Right lobe of liver (tissue), 6 donors: ENCODE measurements at regions not wholly inside any gene's neighbourhood (a gene's known extent, or its start where the extent isn't known, plus 50 kb on each side); places are given as distances from the start of the nearest gene placed in this dataset.
A peak's percentile ranks its signal among the peaks of the same experiment; 100 is the strongest.

Experiments
- ATAC-seq, 4 donors: fragments of 200-7000 bp; cut with Tn5 transposase; one replicate each; pipeline ENCODE4 v1.9.1; 2020; ENCODE audit warnings: mild to moderate bottlenecking in 4 of 4, moderate library complexity in 4 of 4
- DNase-seq, 3 donors: peaks; one replicate each; pipeline ENCODE4 v3.0.0-alpha.2; 2020
- H3K27ac ChIP-seq, 3 donors: fragments of 200-600 bp; one replicate each; pipeline ENCODE4 v1.8.0; 2022
- H3K27me3 ChIP-seq, 2 donors: fragments of 200-600 bp; one replicate each; pipeline ENCODE4 v1.8.0; 2022
- H3K36me3 ChIP-seq, 4 donors: fragments of 200-600 bp; sonication (generic) in 1 of 4; one replicate each; pipeline versions ENCODE4 v1.5.1 to v1.8.0; 2017 to 2022; ENCODE audit warnings: control low read depth in 1 of 4
- H3K4me1 ChIP-seq, 4 donors: fragments of 200-600 bp; sonication (generic) in 1 of 4; one replicate each; pipeline versions ENCODE4 v1.5.1 to v1.8.0; 2017 to 2022; ENCODE audit warnings: control low read depth in 1 of 4
- H3K4me3 ChIP-seq, 3 donors: fragments of 200-600 bp; one replicate each; pipeline ENCODE4 v1.8.0; 2022
- H3K9me3 ChIP-seq, 4 donors: fragments of 200-600 bp; sonication (generic) in 1 of 4; one replicate each; pipeline versions ENCODE4 v1.5.1 to v1.8.0; 2017 to 2022; ENCODE audit warnings: control low read depth in 1 of 4
- POLR2A ChIP-seq: fragments of 450-650 bp; IDR thresholded peaks from one replicate; pipeline ENCODE4 v1.6.1; 2017; ENCODE audit warnings: antibody characterized with exemption, mild to moderate bottlenecking
- WGBS: methylation state at CpG from one replicate; pipeline ENCODE4 v1.1.6; 2018; ENCODE audit warnings: low coverage, low lambda C conversion rate; ENCODE audit not compliant: insufficient coverage; ENCODE audit errors: missing lambda C conversion rate; 5-methylcytosine and 5-hydroxymethylcytosine counted together
- intact Hi-C, 2 donors: fragments of 100-400 bp; cut with DNase I; formaldehyde crosslinking; loops; one replicate each; pipeline versions ENCODE4 v1.11.2 to v1.14.1; 2022
- TF ChIP-seq, protein P1 (sequence below), 4 donors: fragments of 200-600 bp in 3 of 4; fragments of 450-650 bp in 1 of 4; IDR thresholded peaks; one replicate each; pipeline versions ENCODE4 v1.5.1 to v1.8.0; 2016 to 2022; ENCODE audit warnings: antibody characterized with exemption in 4 of 4, mild to moderate bottlenecking in 2 of 4
- donor health status: DM: no; HTN: yes; CAD: no.
- donor health status: DM: no; HTN: no; CAD: no.
- donor health status: DM: no; HTN: no; CAD: no.
- donor health status: DM: no; HTN: yes; CAD: no.
- donor health status: DM: no; HTN: yes; CAD: no.

DNA sequence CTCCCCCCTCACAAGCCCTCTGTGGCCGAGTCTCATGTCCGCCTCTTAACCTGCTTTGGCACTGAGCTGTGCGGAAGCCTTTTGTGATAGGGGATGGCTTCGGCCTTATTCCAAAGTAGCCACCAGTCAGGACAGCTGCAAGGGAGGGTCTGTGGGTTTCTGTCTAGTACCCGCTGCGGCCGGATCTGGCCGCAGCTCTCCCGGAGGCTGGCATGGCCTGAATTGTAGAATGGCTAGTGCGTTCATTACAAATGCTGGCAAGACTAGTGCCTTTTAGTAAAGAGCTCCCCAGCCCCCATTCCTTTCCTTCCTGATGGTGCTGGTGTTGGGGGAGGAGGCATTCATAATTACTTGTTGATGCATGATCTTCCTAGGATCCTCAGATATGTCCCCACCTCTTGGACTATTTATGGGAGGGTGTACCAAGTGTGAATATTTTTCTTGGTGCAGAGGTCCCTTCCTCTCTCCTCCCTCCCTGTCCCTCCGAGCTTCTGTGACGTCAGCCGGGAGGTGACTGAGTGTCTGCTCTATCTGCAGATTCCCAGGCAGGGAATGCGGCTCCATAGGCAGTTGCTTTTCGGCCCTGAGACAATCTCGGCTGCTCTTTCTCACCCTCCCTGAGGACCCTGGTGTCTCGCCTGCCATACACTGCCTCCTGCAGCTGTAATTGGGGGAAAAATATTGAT is 108.7 kb upstream of the E2F8 start:
- no peak overlapping the region for H3K27ac ChIP-seq
- H3K36me3 ChIP-seq, result no peaks in the 10 kb centered on the region
- H3K27me3 ChIP-seq, result no peaks in the 10 kb centered on the region
- no peaks in the 10 kb centered on the region for H3K9me3 ChIP-seq
- 57% methylated on average over 17 of the region's 17 CpGs for WGBS
- no peak for ATAC-seq
- H3K4me3 ChIP-seq, result no peak overlapping the region
- intact Hi-C loops, result no loop called here
- H3K4me1 ChIP-seq, result peaks cover 0 to 25% (median 5%) of the 10 kb centered on the region in 4 donors
- no peak for DNase-seq
- TF ChIP-seq, protein P1, sequence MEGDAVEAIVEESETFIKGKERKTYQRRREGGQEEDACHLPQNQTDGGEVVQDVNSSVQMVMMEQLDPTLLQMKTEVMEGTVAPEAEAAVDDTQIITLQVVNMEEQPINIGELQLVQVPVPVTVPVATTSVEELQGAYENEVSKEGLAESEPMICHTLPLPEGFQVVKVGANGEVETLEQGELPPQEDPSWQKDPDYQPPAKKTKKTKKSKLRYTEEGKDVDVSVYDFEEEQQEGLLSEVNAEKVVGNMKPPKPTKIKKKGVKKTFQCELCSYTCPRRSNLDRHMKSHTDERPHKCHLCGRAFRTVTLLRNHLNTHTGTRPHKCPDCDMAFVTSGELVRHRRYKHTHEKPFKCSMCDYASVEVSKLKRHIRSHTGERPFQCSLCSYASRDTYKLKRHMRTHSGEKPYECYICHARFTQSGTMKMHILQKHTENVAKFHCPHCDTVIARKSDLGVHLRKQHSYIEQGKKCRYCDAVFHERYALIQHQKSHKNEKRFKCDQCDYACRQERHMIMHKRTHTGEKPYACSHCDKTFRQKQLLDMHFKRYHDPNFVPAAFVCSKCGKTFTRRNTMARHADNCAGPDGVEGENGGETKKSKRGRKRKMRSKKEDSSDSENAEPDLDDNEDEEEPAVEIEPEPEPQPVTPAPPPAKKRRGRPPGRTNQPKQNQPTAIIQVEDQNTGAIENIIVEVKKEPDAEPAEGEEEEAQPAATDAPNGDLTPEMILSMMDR (IDR thresholded peaks at IDR 0.05), result no peak
- TF ChIP-seq POLR2A, result no peak

DNA sequence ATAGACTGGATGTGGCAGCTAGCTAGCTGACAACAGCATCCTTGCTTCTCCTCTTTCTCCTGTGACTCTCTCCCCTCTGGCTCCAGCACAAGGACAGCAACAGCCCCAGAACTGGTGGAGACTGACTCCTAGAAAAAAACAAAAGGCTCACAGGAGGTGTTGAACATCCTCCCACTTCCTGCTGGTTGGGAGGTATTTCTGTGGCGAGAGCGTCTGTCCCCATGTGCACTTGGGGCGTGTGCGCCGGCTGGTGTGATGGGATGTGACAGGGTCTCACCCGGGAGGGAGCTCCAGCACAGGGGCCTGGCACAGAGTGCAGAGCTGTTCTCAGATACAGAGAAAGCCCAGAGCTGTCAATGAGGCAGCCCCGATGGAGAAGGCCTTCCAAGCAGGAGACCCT is 107.2 kb upstream of the E2F8 start:
- Histone ChIP-seq H3K27me3 (no peaks in the 10 kb centered on the region), H3K4me1 (peaks cover 0 to 25% (median 5%) of the 10 kb centered on the region in 4 donors), H3K9me3 (no peaks in the 10 kb centered on the region), H3K27ac (no peak overlapping the region), H3K4me3 (no peak overlapping the region), H3K36me3 (no peaks in the 10 kb centered on the region)
- ATAC-seq (no peak), DNase-seq (no peak)
- no peak for TF ChIP-seq POLR2A
- TF ChIP-seq, protein P1 (IDR thresholded peaks at IDR 0.05), result no peak
- WGBS, result 83% methylated on average over 1 of the region's 7 CpGs
- intact Hi-C loops, result no loop called here

DNA sequence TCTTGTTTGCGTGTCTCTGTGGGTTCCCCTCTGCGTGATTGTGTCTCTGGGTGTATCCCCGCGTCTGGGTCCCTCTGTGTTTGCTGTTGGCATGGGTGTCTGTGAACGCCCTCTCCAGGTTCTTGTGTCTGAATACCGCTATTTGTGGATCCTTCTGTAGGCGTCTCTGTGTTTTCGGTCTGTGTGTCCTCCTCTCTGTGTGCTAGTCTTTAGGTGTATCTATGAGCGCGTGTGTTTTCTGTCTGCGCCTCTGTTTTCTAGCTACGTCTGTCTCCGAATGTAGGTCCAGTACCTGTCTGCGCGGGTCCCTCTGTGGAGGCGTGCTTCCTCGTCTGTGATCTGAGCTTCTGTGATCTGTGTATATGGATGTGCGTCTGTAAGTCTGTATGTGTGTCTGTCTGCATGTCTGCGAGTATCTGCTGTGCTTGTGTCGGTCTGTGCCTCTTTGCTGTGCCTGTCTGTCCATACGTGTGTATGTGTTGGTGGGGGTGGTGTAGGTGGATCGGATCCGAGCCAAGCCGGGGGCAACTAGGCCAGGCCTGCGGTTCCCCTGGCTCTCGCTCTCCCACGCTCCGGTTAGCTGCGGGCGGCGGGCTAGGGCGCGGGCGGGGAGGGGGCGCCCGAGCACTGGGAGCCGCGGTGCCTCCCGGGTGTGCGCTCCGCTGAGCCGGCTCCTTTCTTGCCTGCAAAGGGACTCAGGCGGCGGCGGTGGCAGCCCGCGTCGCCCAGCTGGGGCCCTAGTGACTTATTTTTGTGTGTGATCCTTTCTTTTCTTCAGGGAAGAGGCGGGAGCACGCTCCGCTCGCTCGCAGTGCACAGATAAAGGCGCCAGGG is 105.3 kb upstream of the E2F8 start:
- H3K4me3 ChIP-seq, result peak overlapping the region; percentile 31 to 42 (median 40)
- H3K4me1 ChIP-seq, result peaks cover 0 to 34% (median 5%) of the 10 kb centered on the region in 4 donors
- no peaks in the 10 kb centered on the region for H3K27me3 ChIP-seq
- 3% methylated on average over 33 of the region's 54 CpGs for WGBS
- no peaks in the 10 kb centered on the region for H3K36me3 ChIP-seq
- peak; percentile 53 to 73 (median 60) for ATAC-seq
- TF ChIP-seq, protein P1 (IDR thresholded peaks at IDR 0.05), result peak in 2 of 4 donors; percentile 24 to 30
- no peak for TF ChIP-seq POLR2A
- peak in 2 of 3 donors; percentile 28 to 47 for DNase-seq
- H3K27ac ChIP-seq, result no peak overlapping the region
- H3K9me3 ChIP-seq, result no peaks in the 10 kb centered on the region
- intact Hi-C loops, result no loop called here

DNA sequence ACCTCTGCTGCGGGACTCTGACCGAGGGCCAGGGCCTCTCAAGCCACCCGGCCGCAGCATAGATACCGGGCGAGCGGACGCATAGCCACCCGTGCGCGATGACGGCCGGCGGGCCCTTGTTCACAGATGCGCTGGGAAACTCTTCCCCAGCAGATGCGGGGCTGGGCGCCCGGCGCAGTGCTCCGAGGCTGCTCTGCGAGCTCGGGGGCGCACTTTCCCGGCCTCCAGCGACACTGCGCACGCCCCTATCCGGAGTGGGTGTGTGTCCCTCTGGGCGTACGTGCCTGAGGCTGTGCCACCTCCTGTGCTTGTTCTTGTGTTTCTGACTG is 104.7 kb upstream of the E2F8 start:
- intact Hi-C loops, result no loop called here
- Histone ChIP-seq H3K27me3 (no peaks in the 10 kb centered on the region), H3K36me3 (no peaks in the 10 kb centered on the region), H3K4me3 (peak overlapping the region; percentile 31 to 40 (median 31)), H3K27ac (no peak overlapping the region), H3K4me1 (peaks cover 0 to 34% (median 5%) of the 10 kb centered on the region in 4 donors), H3K9me3 (no peaks in the 10 kb centered on the region)
- DNase-seq, result peak in 1 of 3 donors; percentile 36
- WGBS, result 0% methylated on average over 1 of the region's 30 CpGs
- TF ChIP-seq, protein P1 (IDR thresholded peaks at IDR 0.05), result no peak
- TF ChIP-seq POLR2A, result no peak
- ATAC-seq, result peak; percentile 20 to 42 (median 36)
